NCI-H2107 (cell line): ENCODE measurements at regions not wholly inside any gene's neighbourhood (a gene's known extent, or its start where the extent isn't known, plus 50 kb on each side); places are given as distances from the start of the nearest gene placed in this dataset.
"Not testable (repeated sequence)": the region's sequence is repeated elsewhere in the genome, so short reads cannot be mapped to it uniquely, and the experiment has no call there.

Experiments used
- DNase-seq: peaks from one replicate; lab custom pipeline; 2025; lab: John Stamatoyannopoulos, UW

DNA sequence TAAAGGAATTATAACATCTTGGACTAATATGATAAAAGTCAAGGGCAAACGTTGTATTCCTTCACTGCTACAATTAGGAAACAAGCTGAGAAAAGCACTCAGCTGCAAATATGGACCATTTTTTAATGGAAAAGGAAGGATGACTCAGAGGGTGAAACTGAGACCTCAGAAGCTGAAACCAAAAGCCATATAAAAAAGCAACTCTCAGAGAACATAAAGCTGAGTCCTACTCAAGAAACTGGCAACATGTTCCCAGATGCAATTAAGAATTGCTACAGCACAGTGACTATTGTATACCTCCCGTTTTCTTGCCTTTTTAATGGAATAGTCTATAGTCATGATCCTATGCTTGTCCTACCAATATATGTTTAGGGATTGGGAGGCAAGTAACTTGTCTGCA is 1106.4 kb upstream of the INTU start:
- DNase-seq, result no peak

DNA sequence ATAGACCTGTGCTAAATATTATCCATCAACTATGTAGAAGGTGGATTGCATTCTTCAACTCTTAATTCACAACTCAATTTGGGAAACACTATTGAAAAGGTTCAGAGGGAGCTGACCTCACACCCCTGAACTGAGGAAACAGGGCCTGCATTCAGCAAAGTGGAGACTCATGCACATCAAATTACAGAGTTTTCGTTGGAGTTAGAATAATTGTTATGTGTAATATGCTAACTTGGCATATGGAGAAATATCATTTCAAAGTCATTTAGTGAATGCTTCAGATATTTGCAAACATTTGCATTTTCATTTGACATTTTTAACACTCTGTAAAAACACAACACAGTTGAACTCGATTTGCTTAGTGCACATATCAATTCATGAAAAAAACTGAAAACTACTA is 1102.8 kb upstream of the INTU start:
- no peak for DNase-seq

DNA sequence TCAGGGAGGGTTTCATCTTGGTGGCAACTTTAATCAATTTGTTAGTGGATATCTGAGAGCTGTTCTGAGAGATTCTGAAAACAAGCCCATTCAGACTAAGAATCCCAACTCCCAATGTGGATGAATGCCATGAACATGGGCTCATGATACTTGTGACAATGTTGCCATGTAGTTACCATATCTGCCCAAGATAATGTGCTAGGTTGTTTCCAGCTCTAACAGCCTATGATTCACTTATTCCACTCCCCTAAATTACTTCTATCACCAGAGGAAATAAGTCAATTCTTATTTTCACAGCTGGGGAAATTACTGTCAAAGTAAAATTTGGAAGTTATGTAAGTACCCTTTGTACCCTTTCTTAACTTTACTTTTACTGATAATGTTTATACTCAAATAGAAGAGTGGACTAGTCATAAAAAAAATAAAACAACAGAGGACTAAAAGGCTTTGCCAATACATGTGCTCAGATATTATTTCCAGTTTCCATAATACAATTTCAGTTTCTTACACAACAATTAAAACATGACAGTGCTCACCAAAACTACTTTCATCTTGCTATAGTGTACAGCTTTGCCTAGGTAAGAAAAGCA is 1101.7 kb upstream of the INTU start:
- DNase-seq, result no peak

GRCh38 chr4:126532527-126532926 is 1100.2 kb upstream of the INTU start:
- DNase-seq, result no peak

- no peak for DNase-seq
Observed at GRCh38 chr4:126533146-126533805, 1099.5 kb upstream of the INTU start.

GRCh38 chr4:126539771-126540170 is 1093.0 kb upstream of the INTU start:
- no peak for DNase-seq

GRCh38 chr4:126541820-126542219 is 1090.9 kb upstream of the INTU start:
- peak; percentile 3 for DNase-seq

- DNase-seq, result no peak
Observed at GRCh38 chr4:126544276-126544675, 1088.5 kb upstream of the INTU start.

GRCh38 chr4:126546197-126546596 is 1086.6 kb upstream of the INTU start:
- not testable (repeated sequence) for DNase-seq

DNA sequence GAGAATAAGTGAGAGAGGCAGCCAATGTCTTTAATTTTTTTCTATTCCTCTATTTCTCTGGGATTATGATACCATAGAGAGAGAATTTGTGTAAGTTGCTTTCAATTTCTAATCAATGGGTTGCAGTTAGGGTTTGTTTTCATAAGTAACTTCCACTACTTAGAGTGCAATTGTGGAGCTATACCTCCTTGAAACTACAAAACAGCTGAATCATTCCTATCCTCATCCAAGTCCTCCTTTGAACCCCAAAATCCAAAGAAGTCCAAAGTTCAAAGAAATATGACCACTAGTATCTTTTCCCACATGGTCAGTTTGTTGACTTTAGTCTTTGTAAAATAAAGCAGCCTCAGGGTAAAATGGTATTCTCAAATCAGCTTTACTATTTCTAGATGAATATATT is 1085.4 kb upstream of the INTU start:
- DNase-seq, result no peak

- no peak for DNase-seq
Observed at GRCh38 chr4:126548890-126549289, 1083.9 kb upstream of the INTU start.

DNA sequence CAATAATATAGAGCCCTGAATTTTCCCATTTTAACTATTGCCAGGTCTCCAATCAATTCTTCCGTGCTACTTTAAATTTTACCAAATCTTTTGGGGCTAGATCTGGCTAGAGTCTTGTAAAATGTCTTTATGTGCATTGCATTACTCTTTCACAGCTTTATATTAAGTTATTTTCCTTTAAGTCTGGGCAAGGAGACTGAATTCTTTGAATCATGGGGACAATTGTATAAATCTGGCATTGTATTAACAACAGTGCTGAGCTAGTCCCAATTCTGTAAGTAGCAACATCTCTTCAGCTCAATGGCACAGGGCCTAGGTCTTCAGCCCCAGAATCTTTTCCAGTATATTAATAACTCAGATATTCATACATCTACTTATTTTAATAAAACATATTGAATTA is 1080.4 kb upstream of the INTU start:
- no peak for DNase-seq

- no peak for DNase-seq
Observed at GRCh38 chr4:126553248-126553647, 1079.5 kb upstream of the INTU start.

GRCh38 chr4:126558596-126558995 is 1074.2 kb upstream of the INTU start:
- no peak for DNase-seq

GRCh38 chr4:126559961-126560360 is 1072.8 kb upstream of the INTU start:
- DNase-seq, result no peak

GRCh38 chr4:126560794-126561193 is 1072.0 kb upstream of the INTU start:
- no peak for DNase-seq

GRCh38 chr4:126563389-126563788 is 1069.4 kb upstream of the INTU start:
- DNase-seq, result no peak

GRCh38 chr4:126564283-126564854 is 1068.4 kb upstream of the INTU start:
- DNase-seq, result no peak

DNA sequence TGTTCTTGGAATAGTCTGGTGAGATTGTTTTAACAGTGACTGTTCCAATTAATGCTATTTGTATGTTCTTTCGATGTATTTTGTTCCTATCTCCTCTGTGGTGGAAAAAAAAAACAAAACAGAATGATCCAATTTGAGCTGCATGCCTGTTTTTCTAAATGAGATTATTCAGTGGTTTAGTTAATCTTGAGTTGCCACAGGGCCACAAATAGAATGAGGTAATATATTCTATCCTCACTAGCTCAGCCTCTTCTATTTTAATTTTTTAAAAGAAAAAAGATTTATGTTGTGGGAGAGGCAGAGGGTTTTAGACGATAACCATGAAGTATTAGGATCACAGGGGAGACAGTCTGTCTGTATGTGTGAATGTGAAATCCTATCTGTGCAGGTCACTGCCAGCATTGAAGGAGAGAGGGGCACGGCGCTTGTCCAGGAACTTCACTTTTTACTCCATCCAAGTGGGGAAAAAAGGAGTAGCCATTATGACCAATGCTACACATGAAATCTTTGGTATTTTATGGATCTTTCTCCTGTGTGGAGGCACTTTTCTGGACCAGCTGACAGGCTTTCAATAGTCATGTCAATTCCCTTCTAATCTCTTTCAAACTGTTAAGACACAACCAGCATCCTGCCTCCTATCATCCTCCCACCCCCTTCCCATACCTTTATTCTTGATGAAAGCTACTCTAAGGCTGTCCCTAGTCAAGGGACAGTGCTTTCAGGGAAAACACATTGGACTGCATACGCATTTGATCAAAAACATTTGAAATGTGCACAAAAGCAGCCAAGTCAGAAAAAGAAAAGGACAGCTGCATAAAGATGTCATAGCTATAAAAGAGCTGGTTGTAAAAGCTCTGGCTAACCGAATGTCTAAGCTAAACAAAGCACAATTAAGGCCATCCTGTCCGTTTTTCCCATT is 1063.8 kb upstream of the INTU start:
- DNase-seq, result no peak

DNA sequence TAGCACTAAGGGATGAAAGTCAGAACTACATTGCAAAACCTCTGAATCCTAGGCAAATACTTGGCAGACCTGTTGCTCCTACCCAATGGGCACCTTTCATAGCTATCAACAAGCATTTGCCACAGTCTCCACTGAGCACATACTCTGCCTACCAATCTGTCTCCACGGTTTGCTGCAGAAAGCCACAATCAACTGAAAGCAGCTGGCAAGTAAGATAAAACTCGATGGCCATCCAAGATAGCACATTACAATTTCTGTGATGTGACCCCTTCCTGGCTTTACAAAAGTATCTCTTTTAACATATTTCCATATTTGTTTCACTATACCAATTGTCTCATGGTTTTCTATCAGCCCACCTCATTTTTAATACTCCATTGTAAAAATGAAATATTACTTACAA is 1060.5 kb upstream of the INTU start:
- no peak for DNase-seq

DNA sequence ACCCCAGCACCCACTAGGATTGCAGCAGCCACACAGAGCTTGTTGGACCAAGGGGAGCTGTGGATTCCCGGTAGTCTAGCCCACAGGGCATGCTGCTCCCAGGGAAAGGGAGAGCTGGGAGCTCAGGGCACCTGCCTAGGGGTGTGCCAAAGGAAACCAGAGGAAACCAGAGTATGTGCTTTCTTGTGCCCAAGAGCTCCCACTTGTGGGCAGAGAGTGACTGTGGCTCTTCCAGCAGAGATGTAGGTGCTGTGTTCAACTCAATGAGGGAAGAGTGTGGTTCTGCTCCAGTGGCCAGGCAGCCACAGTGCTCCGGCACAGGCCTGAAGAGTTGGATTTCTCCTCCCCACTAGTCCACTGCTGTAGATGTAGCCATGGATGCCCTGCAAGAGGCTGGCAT is 1050.0 kb upstream of the INTU start:
- no peak for DNase-seq

DNA sequence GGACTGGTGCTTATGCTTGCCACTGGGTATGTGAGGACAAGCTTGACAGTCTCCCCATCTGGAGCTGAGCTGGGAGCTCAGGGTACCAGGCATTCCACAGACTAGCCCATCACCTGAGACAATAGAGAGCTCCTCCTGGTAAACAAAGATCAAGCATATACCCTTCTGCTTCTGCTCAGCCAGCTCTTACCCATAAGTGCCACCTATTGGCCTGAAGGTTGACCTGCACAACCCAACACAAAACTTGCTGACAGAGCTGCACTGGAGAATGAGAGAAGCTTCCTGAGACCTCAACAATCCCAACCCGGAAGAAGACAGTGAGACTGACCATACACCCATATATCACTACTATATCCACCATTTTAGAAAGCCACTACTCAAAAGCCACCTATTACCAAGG is 1049.2 kb upstream of the INTU start:
- no peak for DNase-seq

- DNase-seq, result no peak
Observed at GRCh38 chr4:126591583-126591982, 1041.2 kb upstream of the INTU start.
